ENCODE measurements at regions not wholly inside any gene's neighbourhood (a gene's known extent, or its start where the extent isn't known, plus 50 kb on each side); places are given as distances from the start of the nearest gene placed in this dataset.
A peak's percentile ranks its signal among the peaks of the same experiment; 100 is the strongest.

GRCh38 chr12:92552412-92553108 lies 150.2 kb upstream of the PLEKHG7 start:
- no peak for DNase-seq

GRCh38 chr12:92551853-92552397 lies 150.9 kb upstream of the PLEKHG7 start:
- DNase-seq = no peak

GRCh38 chr12:92551210-92551609 lies 151.6 kb upstream of the PLEKHG7 start:
- DNase-seq = no peak

GRCh38 chr12:92550661-92551060 lies 152.1 kb upstream of the PLEKHG7 start:
- DNase-seq = no peak

GRCh38 chr12:92550254-92550653 lies 152.5 kb upstream of the PLEKHG7 start:
- no peak for DNase-seq

- DNase-seq = no peak
Measured at GRCh38 chr12:92549516-92549915, 153.3 kb upstream of the PLEKHG7 start.

- no peak for DNase-seq
Measured at GRCh38 chr12:92547906-92548305, 154.9 kb upstream of the PLEKHG7 start.

- DNase-seq = no peak
Measured at GRCh38 chr12:92547420-92547819, 155.4 kb upstream of the PLEKHG7 start.

GRCh38 chr12:92546635-92547348 lies 156.0 kb upstream of the PLEKHG7 start:
- no peak for DNase-seq

- DNase-seq = no peak
Measured at GRCh38 chr12:92546259-92546634, 156.5 kb upstream of the PLEKHG7 start.

- DNase-seq = no peak
Measured at GRCh38 chr12:92544322-92544721, 158.5 kb upstream of the PLEKHG7 start.

- DNase-seq = no peak
Measured at GRCh38 chr12:92543840-92544239, 158.9 kb upstream of the PLEKHG7 start.

GRCh38 chr12:92543359-92543758 lies 159.4 kb upstream of the PLEKHG7 start:
- DNase-seq = no peak

GRCh38 chr12:92541731-92542130 lies 161.1 kb upstream of the PLEKHG7 start:
- DNase-seq = no peak

GRCh38 chr12:92540782-92541423 lies 161.9 kb upstream of the PLEKHG7 start:
- no peak for DNase-seq

- DNase-seq = peak; percentile 67
Measured at GRCh38 chr12:92539976-92540781, 162.6 kb upstream of the PLEKHG7 start.

GRCh38 chr12:92539110-92539749 lies 163.6 kb upstream of the PLEKHG7 start:
- no peak for DNase-seq

GRCh38 chr12:92537290-92537960 lies 165.4 kb upstream of the PLEKHG7 start:
- no peak for DNase-seq

- DNase-seq = no peak
Measured at GRCh38 chr12:92535961-92536360, 166.8 kb upstream of the PLEKHG7 start.

- no peak for DNase-seq
Measured at GRCh38 chr12:92533280-92533890, 169.4 kb upstream of the PLEKHG7 start.

GRCh38 chr12:92530706-92531105 lies 172.1 kb upstream of the PLEKHG7 start:
- no peak for DNase-seq

Measured in NCI-H1092 treated with DMSO at 0.1 percent for 48 hours (cell line).